ENCODE measurements at regions not wholly inside any gene's neighbourhood (a gene's known extent, or its start where the extent isn't known, plus 50 kb on each side); places are given as distances from the start of the nearest gene placed in this dataset.

GRCh38 chr2:234712421-234712935, 215.6 kb upstream of the ARL4C start:
- intact Hi-C loops (cut with DNase I): no loop called here
- DNase-seq (no peak), ATAC-seq (no peak)
- H3K27me3 ChIP-seq: peaks cover 0 to 33% (median 0%) of the 10 kb centered on the region in 7 donors
- no peaks in the 10 kb centered on the region for H3K36me3 ChIP-seq
- whole genome bisulfite sequencing, 2 donors: 85 to 87% methylated on average over 4 of the region's 4 CpGs
- no peak overlapping the region for H3K4me3 ChIP-seq
- no peak for TF ChIP-seq CTCF (IDR thresholded peaks at IDR 0.05)
- H3K9me3 ChIP-seq: no peaks in the 10 kb centered on the region
- no peaks in the 10 kb centered on the region for H3K4me1 ChIP-seq
- H3K27ac ChIP-seq: no peak overlapping the region

GRCh38 chr2:234711308-234711707, 214.4 kb upstream of the ARL4C start:
- no peaks in the 10 kb centered on the region for H3K9me3 ChIP-seq
- intact Hi-C loops (cut with DNase I): loop anchor here in 1 of 10 donors (2.0 kb wide), 1 partner anchor 45 kb away; no protein-coding TSS in a partner anchor
- ATAC-seq: no peak
- TF ChIP-seq CTCF (IDR thresholded peaks at IDR 0.05): no peak
- H3K4me3 ChIP-seq: no peak overlapping the region
- H3K27ac ChIP-seq: no peak overlapping the region
- no peaks in the 10 kb centered on the region for H3K4me1 ChIP-seq
- DNase-seq: no peak
- H3K36me3 ChIP-seq: no peaks in the 10 kb centered on the region
- 94 to 97% methylated on average over 2 of the region's 2 CpGs for WGBS, 2 donors
- H3K27me3 ChIP-seq: peaks cover 0 to 33% (median 0%) of the 10 kb centered on the region in 7 donors

GRCh38 chr2:234710587-234710986, 213.7 kb upstream of the ARL4C start:
- Histone ChIP-seq H3K27me3 (peaks cover 0 to 33% (median 0%) of the 10 kb centered on the region in 7 donors), H3K4me1 (no peaks in the 10 kb centered on the region), H3K4me3 (no peak overlapping the region), H3K36me3 (no peaks in the 10 kb centered on the region), H3K27ac (no peak overlapping the region), H3K9me3 (no peaks in the 10 kb centered on the region)
- no peak for DNase-seq
- ATAC-seq: no peak
- intact Hi-C loops (cut with DNase I): loop anchor here in 1 of 10 donors (2.0 kb wide), 1 partner anchor 46 kb away; no protein-coding TSS in a partner anchor
- TF ChIP-seq CTCF (IDR thresholded peaks at IDR 0.05): no peak
- 40 to 50% methylated on average over 5 of the region's 5 CpGs for WGBS, 2 donors

GRCh38 chr2:234710066-234710465, 213.2 kb upstream of the ARL4C start:
- Histone ChIP-seq H3K27me3 (peaks cover 0 to 33% (median 0%) of the 10 kb centered on the region in 7 donors), H3K36me3 (no peaks in the 10 kb centered on the region), H3K4me3 (no peak overlapping the region), H3K9me3 (no peaks in the 10 kb centered on the region), H3K27ac (no peak overlapping the region), H3K4me1 (no peaks in the 10 kb centered on the region)
- WGBS, 2 donors: 60 to 66% methylated on average over 4 of the region's 4 CpGs
- no peak for DNase-seq
- ATAC-seq: no peak
- intact Hi-C loops (cut with DNase I): loop anchor here in 1 of 10 donors (2.0 kb wide), 1 partner anchor 47 kb away; no protein-coding TSS in a partner anchor
- TF ChIP-seq CTCF (IDR thresholded peaks at IDR 0.05): no peak

Data from heart right ventricle (tissue), 16 donors.